ENCODE measurements at regions not wholly inside any gene's neighbourhood (a gene's known extent, or its start where the extent isn't known, plus 50 kb on each side); places are given as distances from the start of the nearest gene placed in this dataset.

DNA sequence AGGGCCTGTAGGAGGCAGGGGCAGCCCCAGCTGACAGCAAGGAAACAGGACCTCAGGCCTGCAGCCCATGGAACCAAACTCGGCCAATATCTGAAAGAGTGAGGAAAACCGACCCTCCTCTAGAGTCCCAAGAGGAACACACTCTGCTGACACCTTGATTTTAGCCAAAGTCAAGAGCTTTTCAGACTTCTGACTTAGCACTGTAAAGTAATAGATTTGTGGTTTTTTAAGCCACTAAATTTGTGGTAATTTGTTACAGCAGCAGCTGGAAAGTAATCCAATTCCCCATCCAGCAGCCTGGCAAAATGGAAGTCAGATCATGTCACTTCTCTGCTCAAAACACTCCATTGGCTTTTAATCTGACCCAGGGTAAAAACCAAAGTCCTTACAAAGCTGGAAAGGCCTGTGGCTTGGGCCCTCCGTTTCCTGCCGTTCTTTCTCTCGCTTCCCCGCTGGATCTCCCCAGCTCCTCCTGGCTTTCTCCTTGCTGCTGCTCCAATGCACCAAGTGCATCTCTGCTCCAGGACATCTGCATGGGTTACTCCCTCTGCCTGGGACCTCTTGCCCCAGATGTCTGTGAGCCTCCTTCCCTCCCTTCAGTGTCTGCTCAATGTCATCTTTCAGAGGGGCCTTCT is 79.0 kb downstream of the C5orf15 start:
- TF ChIP-seq, protein P1, sequence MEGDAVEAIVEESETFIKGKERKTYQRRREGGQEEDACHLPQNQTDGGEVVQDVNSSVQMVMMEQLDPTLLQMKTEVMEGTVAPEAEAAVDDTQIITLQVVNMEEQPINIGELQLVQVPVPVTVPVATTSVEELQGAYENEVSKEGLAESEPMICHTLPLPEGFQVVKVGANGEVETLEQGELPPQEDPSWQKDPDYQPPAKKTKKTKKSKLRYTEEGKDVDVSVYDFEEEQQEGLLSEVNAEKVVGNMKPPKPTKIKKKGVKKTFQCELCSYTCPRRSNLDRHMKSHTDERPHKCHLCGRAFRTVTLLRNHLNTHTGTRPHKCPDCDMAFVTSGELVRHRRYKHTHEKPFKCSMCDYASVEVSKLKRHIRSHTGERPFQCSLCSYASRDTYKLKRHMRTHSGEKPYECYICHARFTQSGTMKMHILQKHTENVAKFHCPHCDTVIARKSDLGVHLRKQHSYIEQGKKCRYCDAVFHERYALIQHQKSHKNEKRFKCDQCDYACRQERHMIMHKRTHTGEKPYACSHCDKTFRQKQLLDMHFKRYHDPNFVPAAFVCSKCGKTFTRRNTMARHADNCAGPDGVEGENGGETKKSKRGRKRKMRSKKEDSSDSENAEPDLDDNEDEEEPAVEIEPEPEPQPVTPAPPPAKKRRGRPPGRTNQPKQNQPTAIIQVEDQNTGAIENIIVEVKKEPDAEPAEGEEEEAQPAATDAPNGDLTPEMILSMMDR (IDR thresholded peaks at IDR 0.05) = no peak
- H3K36me3 Mint-ChIP-seq (ENCODE audit: low read depth) = no peaks in the 10 kb centered on the region
- H3K9me3 ChIP-seq (ENCODE audit: control insufficient read depth in 1 of 2, insufficient read depth in 1 of 2, low read length in 2 of 2) = no peaks in the 10 kb centered on the region
- no peak overlapping the region for H3K27ac Mint-ChIP-seq
- CTCF ChIA-PET = no interaction called here
- H3K27me3 ChIP-seq (ENCODE audit: control insufficient read depth in 1 of 2, insufficient read depth in 2 of 2, low read length in 2 of 2) = no peaks in the 10 kb centered on the region
- intact Hi-C loops (cut with DNase I, micrococcal nuclease) = no loop called here
- ATAC-seq (ENCODE audit: poor library complexity) (no peak), DNase-seq (no peak)
- no peaks in the 10 kb centered on the region for H3K4me1 Mint-ChIP-seq (ENCODE audit: low read depth)
- H3K4me3 Mint-ChIP-seq = no peak overlapping the region
- POLR2A ChIA-PET = no interaction called here
- no peaks in the 10 kb centered on the region for H3K4me1 ChIP-seq (ENCODE audit: insufficient read depth, low read length)
- no peaks in the 10 kb centered on the region for H3K36me3 ChIP-seq (ENCODE audit: insufficient read depth, low read length)
- H3K27me3 Mint-ChIP-seq = peaks cover 6% of the 10 kb centered on the region
- no peaks in the 10 kb centered on the region for H3K9me3 Mint-ChIP-seq
- no peak overlapping the region for H3K27ac ChIP-seq (ENCODE audit: low read depth in 1 of 2, low read length in 2 of 2)
- H3K4me3 ChIP-seq (ENCODE audit: low read length) = no peak overlapping the region

DNA sequence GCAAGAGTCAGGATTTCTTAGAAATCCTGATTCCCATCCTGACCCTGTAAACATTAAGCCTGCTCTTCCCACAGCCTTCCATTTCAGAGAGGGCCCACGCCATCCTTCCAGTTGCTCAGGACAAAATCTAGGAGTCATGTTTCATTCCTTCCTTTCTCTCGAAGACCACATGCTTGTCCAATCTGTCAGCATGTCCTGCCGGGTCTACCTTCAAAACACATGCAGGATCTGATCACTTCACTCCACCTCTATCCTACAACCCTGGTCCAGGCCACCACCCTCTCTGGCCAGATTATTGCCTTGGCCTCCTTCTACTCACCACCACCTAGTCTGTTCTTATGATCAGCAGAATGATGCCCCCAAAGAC is 79.8 kb downstream of the C5orf15 start:
- DNase-seq = no peak
- intact Hi-C loops (cut with DNase I, micrococcal nuclease) = no loop called here
- Histone ChIP-seq H3K27me3 (ENCODE audit: control insufficient read depth in 1 of 2, insufficient read depth in 2 of 2, low read length in 2 of 2) (no peaks in the 10 kb centered on the region), H3K4me3 (ENCODE audit: low read length) (no peak overlapping the region), H3K27ac (ENCODE audit: low read depth in 1 of 2, low read length in 2 of 2) (no peak overlapping the region), H3K4me1 (ENCODE audit: insufficient read depth, low read length) (no peaks in the 10 kb centered on the region), H3K9me3 (ENCODE audit: control insufficient read depth in 1 of 2, insufficient read depth in 1 of 2, low read length in 2 of 2) (no peaks in the 10 kb centered on the region), H3K36me3 (ENCODE audit: insufficient read depth, low read length) (no peaks in the 10 kb centered on the region)
- H3K4me3 Mint-ChIP-seq = no peak overlapping the region
- H3K27ac Mint-ChIP-seq = no peak overlapping the region
- H3K27me3 Mint-ChIP-seq = peaks cover 6% of the 10 kb centered on the region
- ATAC-seq (ENCODE audit: poor library complexity) = no peak
- ChIA-PET CTCF (no interaction called here), POLR2A (no interaction called here)
- H3K36me3 Mint-ChIP-seq (ENCODE audit: low read depth) = no peaks in the 10 kb centered on the region
- no peaks in the 10 kb centered on the region for H3K9me3 Mint-ChIP-seq
- no peaks in the 10 kb centered on the region for H3K4me1 Mint-ChIP-seq (ENCODE audit: low read depth)
- TF ChIP-seq, protein P1 (IDR thresholded peaks at IDR 0.05) = no peak

DNA sequence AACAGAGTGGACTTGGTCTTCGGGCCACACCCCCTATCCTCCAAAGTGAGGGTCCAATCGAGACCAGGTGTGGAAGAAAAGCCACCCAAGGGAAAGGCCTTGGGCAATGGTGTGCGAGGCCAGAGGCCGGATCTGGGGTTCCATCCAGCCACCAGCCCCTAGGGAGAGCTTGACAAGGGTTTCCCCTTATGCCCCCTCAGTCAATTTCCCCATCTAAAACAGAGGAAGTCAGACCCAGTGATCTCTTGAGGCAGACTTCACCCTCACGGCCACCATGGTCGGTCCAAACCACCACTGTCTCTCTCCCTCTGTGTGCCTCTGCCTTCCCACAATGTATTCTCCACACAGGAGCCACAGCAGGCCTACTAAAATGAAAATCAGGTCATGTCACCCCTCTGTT is 82.9 kb downstream of the C5orf15 start:
- DNase-seq (no peak), ATAC-seq (ENCODE audit: poor library complexity) (no peak)
- Histone ChIP-seq H3K9me3 (ENCODE audit: control insufficient read depth in 1 of 2, insufficient read depth in 1 of 2, low read length in 2 of 2) (no peaks in the 10 kb centered on the region), H3K36me3 (ENCODE audit: insufficient read depth, low read length) (no peaks in the 10 kb centered on the region), H3K4me1 (ENCODE audit: insufficient read depth, low read length) (no peaks in the 10 kb centered on the region), H3K27ac (ENCODE audit: low read depth in 1 of 2, low read length in 2 of 2) (no peak overlapping the region), H3K4me3 (ENCODE audit: low read length) (no peak overlapping the region), H3K27me3 (ENCODE audit: control insufficient read depth in 1 of 2, insufficient read depth in 2 of 2, low read length in 2 of 2) (no peaks in the 10 kb centered on the region)
- ChIA-PET POLR2A (no interaction called here), CTCF (no interaction called here)
- Mint-ChIP-seq H3K4me1 (ENCODE audit: low read depth) (no peaks in the 10 kb centered on the region), H3K27ac (no peak overlapping the region), H3K9me3 (no peaks in the 10 kb centered on the region), H3K4me3 (no peak overlapping the region), H3K36me3 (ENCODE audit: low read depth) (no peaks in the 10 kb centered on the region), H3K27me3 (peaks cover 6% of the 10 kb centered on the region)
- intact Hi-C loops (cut with DNase I, micrococcal nuclease) = no loop called here
- TF ChIP-seq, protein P1 (IDR thresholded peaks at IDR 0.05) = no peak
